DND-41 (cell line): ENCODE measurements at regions not wholly inside any gene's neighbourhood (a gene's known extent, or its start where the extent isn't known, plus 50 kb on each side); places are given as distances from the start of the nearest gene placed in this dataset.

Source experiments
- EZH2 ChIP-seq: IDR thresholded peaks from 3 replicates; pipeline ENCODE4 v1.6.1; 2012; ENCODE audit warnings: borderline replicate concordance, low read depth, mild to moderate bottlenecking, moderate library complexity, low read length, inconsistent platforms; ENCODE audit not compliant: severe bottlenecking
- TF ChIP-seq, protein P1 (sequence below): IDR thresholded peaks from 2 replicates; pipeline ENCODE4 v1.5.1; 2012; ENCODE audit warnings: borderline replicate concordance, low read length, moderate library complexity, mild to moderate bottlenecking; ENCODE audit not compliant: poor library complexity, severe bottlenecking; ENCODE audit errors: extremely low read depth

DNA sequence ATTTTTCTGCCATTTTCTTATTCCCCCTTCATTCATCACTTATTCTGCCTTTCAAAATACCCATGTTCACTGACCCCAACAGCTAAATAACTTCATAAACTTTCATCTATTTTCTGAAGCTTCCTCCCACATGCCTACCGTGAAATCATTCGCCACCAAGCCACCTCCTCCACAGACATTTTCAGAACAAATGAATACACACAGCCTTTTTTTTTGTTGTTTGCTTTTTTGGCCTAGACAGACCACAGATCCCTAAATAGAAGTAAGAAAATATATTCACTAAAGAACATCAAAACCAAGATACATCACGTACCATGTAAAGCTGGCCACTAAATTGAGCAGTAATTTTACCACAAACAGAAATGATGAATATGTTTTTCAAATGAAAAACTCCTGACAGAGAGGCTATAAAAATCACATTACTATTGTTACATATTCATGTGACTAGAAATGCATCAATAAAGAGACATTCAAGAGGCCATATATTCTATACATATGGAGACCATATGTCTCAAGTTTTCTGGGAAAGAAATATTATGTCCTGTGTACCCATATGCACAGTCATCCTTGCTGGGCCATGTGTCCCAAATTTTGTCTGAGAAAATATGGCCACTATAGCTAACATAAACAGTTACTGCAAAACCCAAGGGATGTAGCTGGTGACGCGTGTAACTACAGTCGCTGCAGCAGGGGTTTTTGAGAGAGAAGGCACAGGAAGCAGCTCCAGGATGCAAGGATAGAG lies 200.3 kb downstream of the FBXO15 start:
- TF ChIP-seq, protein P1, sequence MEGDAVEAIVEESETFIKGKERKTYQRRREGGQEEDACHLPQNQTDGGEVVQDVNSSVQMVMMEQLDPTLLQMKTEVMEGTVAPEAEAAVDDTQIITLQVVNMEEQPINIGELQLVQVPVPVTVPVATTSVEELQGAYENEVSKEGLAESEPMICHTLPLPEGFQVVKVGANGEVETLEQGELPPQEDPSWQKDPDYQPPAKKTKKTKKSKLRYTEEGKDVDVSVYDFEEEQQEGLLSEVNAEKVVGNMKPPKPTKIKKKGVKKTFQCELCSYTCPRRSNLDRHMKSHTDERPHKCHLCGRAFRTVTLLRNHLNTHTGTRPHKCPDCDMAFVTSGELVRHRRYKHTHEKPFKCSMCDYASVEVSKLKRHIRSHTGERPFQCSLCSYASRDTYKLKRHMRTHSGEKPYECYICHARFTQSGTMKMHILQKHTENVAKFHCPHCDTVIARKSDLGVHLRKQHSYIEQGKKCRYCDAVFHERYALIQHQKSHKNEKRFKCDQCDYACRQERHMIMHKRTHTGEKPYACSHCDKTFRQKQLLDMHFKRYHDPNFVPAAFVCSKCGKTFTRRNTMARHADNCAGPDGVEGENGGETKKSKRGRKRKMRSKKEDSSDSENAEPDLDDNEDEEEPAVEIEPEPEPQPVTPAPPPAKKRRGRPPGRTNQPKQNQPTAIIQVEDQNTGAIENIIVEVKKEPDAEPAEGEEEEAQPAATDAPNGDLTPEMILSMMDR, result no peak
- no peak for TF ChIP-seq EZH2
